GM19395 (cell line): ENCODE measurements at regions not wholly inside any gene's neighbourhood (a gene's known extent, or its start where the extent isn't known, plus 50 kb on each side); places are given as distances from the start of the nearest gene placed in this dataset.
A peak's percentile ranks its signal among the peaks of the same experiment; 100 is the strongest.

ENCODE experiments used
- ATAC-seq: cut with Tn5 transposase; IDR thresholded peaks from one replicate; pipeline ENCODE4 v1.9.1; 2021; ENCODE audit warnings: mild to moderate bottlenecking, moderate library complexity; ENCODE audit not compliant: unreplicated experiment

DNA sequence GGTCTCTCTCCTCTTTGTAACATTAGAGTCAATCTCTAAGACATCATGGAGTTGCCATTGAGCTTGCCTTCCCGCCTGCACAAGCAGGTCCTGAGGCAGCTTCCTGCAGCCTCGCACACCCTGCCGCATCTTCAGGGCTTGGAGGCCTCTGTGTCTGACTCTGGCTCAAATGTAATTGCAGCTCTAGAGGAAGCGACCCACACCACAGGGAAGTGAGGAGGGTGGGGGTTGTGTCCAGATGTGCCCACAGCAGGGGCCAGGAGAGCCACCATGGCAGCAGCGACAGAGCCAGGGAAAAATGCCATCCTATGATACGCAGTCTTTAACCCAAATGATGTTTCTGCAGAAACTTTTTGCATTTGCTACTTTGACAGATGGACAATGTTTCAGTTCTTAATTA is 216.0 kb upstream of the ZNF32 start:
- ATAC-seq, result no peak

GRCh38 chr10:43863859-43864591 is 215.3 kb upstream of the ZNF32 start:
- no peak for ATAC-seq

- ATAC-seq, result no peak
Measured at GRCh38 chr10:43863270-43863669, 214.6 kb upstream of the ZNF32 start.

DNA sequence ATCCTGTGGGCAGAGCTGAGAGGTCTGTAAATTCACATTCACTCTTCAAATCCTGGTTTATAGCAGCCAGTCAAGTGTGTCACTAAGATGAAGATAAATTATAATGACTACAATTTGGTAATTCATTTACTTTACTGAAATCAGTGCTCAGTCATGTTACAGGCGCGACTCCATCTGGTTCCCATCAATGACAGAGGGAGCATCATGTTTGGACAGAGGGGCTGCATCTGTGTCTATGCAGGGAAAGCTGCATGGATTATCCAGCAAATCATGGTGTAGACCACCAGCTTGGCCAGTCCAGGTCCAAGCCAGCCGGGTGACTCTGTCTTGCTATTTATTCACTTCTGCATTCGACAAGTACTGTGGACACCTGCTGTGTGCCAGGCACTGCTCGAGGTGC is 214.1 kb upstream of the ZNF32 start:
- no peak for ATAC-seq

- ATAC-seq, result no peak
Measured at GRCh38 chr10:43861966-43862751, 213.5 kb upstream of the ZNF32 start.

- no peak for ATAC-seq
Measured at GRCh38 chr10:43859016-43859525, 210.4 kb upstream of the ZNF32 start.

GRCh38 chr10:43857931-43858315 is 209.2 kb upstream of the ZNF32 start:
- no peak for ATAC-seq

GRCh38 chr10:43857206-43857930 is 208.7 kb upstream of the ZNF32 start:
- no peak for ATAC-seq

DNA sequence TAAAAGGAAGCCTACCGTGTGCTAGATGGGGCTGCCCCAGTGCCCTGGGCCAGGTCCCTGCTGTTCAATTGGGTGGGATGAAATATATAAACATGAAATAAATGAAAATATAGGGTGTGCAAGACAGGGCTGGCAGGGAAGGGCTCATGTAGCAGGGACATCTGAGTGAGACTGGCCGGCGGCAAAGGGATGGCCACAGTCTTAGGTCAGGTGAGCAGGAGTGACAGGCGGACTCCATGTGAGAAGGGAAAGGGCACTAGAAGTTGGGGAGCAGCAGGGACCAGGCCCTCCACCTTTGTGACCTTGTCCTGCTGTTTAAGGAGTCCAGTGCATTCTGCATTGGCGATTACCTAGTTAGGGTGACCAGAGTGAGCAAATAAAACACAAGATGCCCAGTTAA is 207.6 kb upstream of the ZNF32 start:
- no peak for ATAC-seq

DNA sequence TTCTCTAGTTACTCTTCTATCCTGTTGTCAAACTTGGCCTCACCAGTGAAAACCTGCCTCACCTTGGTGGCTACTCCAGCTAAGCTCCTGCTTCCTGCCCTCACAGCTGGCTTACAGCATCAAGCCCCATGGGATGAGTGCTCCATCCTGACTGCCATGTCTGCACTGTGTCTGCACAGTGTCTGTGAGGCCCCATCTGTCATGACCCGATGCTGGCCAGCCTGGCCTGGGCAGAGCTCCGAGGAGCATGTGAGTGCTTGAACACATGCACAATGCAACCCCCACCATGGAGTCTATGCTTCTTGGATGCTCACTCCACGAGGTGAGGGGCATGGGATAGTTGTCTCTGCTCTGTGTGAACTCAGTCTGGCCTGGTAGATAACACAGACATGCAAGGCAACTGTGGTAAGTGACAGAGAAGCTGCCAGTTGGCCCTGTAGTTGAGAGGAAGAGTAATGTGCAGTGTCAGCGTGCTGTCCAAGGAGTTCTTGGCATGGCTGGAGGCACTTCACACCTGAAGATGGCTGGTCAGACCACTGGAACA is 207.1 kb upstream of the ZNF32 start:
- no peak for ATAC-seq

DNA sequence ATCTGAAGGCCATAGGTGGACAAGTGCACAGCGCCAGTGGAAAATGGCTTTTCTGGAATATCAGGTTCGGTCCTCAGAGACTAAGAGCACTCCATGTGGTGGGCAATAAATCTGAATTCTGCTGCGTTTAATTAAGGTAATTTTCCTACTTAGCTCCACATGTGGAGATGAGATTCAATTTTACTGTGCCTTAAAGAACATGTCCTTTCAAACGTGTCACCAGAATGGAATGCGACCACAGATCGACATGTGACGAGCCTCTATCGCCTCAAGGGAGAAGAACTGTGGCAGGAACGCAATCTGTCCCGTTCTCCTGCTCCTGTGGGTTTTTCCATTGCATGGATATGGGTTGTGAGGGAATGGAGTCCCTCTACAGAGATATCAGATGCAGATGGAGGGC is 205.3 kb upstream of the ZNF32 start:
- no peak for ATAC-seq

DNA sequence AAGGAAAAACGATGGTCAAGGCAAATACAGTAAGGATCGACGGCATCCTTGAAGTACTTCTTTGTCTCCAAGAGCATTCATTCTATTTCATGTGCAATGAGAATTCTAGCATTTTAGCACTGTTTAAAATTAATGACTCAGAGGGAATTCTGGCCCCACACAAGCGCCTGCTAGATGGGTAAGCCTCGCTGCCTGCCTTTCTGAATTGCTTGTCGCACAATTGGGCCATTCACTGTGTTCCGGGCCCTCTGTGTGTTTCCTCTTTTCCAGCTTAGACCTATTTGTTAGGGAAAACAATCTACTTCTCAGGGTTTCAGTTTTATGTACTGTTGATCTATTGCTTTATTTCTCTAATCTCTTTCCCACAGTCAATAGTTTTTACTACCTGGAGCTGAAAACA is 204.7 kb upstream of the ZNF32 start:
- no peak for ATAC-seq

DNA sequence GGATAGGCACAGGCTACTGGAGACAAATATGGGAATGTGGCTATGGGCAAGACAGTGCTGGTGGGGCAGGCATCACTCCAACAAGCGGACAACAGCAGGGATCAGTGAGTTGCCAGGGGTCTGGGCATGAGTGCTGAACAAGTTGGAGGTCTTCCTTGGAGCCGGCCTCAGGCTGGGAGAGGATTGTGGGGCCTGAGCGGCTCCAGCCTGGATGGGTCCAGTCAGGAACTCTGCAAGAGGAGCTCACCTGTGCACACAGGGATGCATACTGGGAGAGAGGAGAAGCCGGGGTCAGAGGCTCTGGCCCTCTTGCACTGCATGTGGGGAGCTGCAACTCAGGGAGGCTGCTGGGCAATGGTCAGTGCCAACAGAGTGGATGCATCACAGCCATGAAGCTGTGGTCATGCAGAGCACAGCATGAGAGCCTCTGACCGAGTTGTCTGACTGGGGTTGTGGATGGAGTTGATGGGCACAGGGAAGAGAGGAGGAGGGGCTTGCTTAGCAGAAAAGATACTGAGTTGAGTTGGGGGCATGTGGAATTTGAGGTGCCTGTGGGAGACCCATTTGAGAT is 204.0 kb upstream of the ZNF32 start:
- ATAC-seq, result no peak

DNA sequence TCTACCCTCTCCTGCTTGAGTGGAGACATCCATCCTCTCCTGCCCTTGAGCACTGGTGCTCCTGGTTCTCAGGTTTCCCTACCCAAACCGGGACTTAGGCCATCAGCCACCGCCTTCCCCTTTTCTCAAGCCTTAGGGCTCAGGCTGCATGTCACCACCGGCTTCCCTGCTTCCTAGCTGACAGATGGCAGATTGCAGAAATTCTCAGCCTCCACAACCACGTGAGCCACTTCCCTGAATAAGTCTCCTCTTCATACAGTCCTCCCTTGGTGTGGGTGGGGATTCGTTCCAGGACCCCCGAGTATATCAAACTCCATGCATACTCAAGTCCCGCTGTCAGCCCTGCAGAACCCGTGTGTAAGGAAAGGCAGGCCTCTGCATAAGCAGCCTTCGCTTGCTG is 203.5 kb upstream of the ZNF32 start:
- ATAC-seq, result no peak

GRCh38 chr10:43851030-43851429 is 202.3 kb upstream of the ZNF32 start:
- no peak for ATAC-seq

GRCh38 chr10:43849551-43849950 is 200.9 kb upstream of the ZNF32 start:
- no peak for ATAC-seq

GRCh38 chr10:43846968-43847367 is 198.3 kb upstream of the ZNF32 start:
- no peak for ATAC-seq

DNA sequence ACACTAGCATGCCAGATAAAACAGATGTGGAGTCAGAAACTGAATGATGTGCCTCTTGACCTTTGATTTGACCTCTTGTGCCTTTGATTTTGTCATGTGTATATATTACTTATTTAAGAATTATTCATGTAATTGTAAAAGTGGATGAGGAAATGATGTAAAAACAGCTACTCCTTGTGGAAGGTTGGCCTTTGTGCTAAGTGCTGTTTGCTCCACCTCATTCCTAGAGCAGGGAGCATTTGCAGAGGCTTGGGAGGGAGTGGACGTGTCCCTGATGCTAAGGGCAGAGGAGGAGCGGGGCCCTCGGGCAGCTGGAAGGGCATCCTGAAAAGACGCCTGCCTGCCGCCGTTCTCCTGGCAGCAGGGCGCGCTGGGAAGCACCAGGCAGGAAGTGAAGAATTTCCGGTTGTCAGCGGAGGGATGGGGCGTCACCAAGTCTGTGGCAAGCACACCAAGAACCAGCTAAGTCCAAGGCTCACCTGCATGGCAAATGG is 197.6 kb upstream of the ZNF32 start:
- peak; percentile 58 for ATAC-seq

- no peak for ATAC-seq
Measured at GRCh38 chr10:43845121-43845520, 196.4 kb upstream of the ZNF32 start.

- ATAC-seq, result no peak
Measured at GRCh38 chr10:43844221-43844620, 195.5 kb upstream of the ZNF32 start.
